D341Med (cell line): ENCODE measurements at regions not wholly inside any gene's neighbourhood (a gene's known extent, or its start where the extent isn't known, plus 50 kb on each side); places are given as distances from the start of the nearest gene placed in this dataset.

ENCODE experiments used
- DNase-seq: peaks from one replicate; pipeline ENCODE4 v3.0.0; 2012; ENCODE audit warnings: low spot score

DNA sequence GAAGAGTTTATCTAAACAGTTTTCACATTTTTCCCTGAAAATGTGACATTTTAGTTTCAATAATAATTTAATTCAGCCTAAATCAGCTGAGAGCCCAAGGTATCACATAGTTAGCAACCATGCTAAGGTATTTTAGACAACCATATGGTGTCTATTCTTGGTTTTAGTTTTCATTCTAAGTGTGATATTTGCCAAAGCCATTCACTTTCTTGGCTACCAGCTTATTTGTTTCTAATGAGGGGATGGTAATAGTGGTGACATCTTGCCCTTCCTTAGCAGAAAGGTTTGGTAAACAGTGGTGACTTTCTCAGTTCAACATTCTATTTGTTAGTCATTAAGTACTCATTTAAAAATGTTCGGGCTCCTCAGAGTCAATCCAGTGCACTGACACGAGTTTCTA is 854.9 kb upstream of the HTR2C start:
- DNase-seq: no peak

DNA sequence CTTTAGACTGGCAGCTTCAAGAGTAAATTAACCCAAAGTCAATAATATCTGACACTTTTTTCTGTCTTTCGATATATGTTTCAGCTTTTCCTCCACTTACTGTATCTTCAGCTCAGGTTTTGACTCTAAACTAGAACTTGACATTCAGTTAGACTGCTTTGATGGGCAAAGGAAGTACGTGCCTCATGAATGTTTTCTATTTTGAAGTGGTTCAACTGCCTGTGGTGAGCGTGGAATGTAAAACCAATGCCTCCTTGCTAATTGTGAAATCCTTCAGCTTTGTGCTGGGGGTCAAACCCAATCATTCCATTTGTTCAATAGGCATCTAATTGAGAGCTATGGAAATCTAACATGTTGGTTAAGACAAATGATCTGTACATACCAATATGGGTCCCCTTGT is 857.0 kb upstream of the HTR2C start:
- DNase-seq: no peak

DNA sequence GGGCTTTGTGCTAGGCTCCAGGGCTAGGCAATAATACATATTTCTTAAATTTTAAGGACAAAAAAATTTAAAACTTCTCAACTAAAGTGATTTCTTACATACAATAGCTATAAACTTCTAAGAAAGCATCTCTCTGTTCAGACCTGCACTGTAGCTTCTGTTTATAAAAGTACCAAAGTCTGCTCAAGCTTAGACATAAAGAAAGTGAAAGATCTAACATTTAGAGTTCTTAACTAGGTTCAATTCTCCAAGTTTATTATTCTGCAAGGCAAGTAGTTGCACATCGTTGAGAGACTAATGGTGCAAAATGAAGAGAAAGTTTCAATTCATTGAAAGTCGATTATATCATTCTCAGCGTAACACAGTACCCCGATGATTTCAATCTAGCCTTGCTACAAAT is 857.4 kb upstream of the HTR2C start:
- no peak for DNase-seq

DNA sequence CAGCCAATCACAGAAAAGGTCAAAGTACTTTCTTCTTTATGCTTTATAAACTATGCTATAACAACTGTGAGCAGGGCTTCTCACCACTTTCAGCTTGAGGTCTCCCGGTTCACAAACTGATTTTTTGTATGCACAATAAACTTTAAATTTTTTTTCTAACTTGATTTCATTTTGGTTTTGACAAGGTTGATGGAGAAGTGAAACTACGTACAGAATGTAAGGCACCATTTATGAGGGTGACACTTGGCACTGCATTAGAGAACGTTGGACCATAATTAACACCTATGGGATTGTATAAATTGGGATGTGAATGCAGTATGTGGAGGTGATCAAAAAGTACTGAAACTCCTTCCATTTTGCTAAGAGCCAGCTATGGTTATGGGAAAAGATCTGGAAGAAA is 857.9 kb upstream of the HTR2C start:
- no peak for DNase-seq

DNA sequence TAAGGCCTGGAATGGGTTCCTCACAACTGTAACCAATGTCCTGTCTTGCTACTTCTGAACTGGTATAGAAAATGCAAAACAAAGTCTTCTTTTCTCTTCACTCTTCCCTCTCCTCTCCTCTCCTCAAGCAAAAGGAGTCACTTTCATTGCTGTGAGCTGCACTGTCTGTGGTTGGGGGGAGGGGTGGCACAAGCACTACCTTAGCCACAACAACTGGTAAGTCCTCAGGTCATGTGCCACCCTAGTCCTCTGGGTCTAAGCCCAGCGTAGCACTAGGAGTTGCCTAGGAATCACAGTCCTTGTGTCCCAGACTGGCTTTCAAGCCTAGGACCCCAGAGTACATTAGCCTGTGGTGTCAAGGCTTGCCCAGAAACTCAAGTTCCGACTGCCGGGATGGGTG is 859.3 kb upstream of the AMOT start:
- no peak for DNase-seq

- DNase-seq: no peak
Measured at GRCh38 chrX:113675278-113675677, 834.6 kb upstream of the AMOT start.

DNA sequence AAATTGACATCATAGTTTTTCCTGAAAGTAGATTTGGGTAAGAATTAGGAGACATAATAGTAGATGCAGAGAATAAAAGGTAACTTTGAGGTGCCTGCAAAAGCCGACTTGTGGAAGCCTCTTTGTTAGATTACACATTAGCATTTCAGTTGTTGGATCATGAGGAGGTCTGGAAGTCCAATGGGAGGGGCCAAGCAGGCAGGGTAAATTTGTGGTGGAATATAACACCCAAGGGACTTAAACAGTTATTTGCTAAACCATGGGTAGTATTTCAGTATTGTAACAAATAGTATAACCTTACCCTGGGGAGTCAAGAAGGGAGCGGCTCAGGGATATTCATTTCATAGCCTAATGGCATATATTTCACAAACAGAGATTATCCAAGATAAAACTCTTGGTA is 810.7 kb upstream of the AMOT start:
- no peak for DNase-seq

GRCh38 chrX:113644426-113644825 is 803.8 kb upstream of the AMOT start:
- no peak for DNase-seq

DNA sequence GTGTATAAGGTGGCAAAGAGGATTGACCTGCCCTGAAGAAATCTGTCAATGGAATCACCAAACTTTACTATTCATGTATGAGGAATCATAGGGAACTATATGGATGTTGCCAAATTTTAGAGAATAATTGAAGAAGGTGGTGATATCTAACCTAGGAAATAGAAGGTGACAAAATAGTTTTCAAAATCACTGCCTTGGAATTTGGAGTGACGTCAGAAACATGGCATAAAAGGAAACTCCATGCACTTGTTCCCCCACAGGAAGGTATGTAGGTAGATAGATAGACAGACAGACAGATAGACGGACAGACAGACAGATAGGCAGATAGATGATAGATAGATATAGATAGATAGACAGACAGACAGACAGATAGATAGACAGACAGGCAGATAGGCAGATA is 793.9 kb upstream of the AMOT start:
- no peak for DNase-seq

DNA sequence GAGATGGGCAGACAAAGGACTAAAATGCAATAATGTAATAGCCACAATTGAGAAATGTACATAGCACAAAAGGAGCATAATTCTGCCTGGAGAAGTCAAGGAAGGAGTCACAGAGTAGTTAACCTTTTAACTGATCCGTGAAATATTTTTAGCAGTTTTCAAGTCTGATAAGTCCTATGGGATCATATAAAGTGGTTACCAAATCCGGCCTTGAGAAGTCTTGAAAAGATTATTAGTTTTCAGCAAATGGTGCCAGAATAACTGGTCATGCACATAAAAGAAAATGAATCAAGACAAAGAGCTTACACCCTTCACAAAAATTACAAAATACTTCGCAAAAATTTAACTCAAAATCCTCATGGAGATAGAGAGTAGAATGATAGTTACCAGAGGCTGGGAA is 788.7 kb upstream of the AMOT start:
- DNase-seq: no peak

DNA sequence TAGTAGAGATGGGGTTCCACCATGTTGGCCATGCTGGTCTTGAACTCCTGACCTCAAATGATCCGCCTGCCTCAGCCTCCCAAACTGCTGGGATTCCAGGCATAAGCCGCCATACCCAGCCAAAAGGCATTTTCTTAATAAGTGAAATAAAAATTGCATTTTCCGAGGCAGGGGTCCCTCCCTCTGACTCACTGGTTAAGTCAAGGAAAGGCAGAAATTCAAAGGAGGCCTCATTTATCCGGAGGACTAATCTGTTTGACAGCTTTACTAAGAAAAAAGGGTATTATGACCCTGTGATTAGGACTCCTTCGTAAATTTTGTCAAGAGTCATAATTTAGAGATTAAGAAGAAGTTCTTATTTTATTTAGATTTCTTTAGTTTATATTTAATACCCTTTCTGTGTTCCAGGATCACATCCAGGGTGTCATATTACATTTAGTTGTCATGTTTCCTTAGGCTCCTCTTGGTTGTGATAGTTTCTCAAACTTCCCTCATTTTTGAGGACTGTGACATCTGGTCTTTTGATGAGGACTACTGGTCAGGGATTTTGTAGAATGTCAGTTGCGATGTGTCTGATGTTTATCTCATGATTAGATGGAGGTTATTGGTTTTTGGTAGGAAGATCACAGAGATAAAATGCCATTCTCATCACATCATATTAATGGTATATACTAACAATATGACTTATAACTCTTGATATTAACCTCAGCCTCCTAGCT is 753.7 kb upstream of the AMOT start:
- DNase-seq: no peak

DNA sequence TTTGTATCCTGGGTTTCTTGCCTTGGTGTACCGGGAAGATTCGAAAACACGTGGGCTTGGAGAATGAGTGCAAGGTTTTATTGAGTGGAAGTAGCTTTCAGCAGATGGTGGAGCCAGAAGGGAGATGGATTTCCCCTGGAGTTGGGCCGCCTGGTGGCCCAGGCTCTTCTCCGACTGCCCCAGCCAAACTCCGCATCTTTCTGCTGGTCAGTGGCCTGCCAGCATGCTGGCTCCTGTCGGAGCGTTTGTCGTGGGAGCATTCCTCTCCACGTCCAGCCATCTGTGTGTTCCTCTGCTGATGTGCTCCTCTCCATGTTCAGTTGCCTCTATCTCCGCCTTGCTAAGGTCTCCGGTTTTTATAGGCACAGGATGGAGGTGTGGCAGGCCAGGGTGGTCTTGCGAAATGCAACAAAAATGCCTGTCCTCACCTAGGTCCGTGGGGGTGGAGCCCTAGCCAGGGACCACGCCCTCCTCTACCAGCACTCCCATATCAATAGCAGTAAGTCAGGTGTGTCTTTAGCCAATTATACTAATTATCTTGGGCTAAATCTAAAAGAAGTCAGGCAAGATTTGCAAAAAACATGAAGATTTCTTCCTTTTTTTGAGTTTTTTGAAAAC is 745.8 kb upstream of the AMOT start:
- no peak for DNase-seq

GRCh38 chrX:113580486-113580885 is 739.9 kb upstream of the AMOT start:
- no peak for DNase-seq

DNA sequence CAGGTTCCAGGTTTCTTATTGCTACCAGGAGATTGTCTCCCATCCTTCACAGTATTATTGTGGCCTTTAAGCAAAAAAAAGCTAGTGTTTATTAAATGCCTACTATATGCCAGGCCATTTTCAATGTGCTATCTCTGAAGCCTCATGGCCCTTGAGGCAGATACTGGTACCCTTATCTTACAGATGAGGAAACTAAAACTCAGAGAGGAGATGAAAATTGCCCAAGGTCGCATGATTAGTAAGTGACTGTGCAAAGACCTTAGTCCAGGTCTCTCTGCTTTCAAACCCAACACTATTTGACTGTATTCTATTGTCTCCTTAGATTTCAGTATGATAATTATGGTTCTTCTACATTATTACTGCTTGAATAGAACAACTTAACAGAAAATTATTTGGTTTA is 717.9 kb upstream of the AMOT start:
- DNase-seq: no peak

DNA sequence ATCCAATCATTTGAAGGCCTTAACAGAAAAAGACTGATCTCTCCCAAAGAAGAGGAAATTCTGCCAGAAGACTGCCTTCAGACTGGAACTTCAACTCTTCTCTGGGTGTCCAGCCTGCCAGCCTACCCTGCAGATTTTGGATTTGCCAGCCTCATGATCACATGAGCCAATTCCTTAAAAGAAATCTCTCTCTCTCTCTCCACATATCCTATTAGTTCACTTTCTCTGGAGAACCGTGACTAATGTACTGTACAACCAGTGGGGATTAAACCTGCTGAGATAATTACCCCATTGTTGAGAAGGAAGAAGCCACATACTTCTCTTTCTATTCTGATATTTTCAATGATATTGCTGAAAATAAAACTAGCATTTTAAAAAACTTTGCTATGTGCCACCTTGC is 711.3 kb upstream of the AMOT start:
- DNase-seq: no peak

DNA sequence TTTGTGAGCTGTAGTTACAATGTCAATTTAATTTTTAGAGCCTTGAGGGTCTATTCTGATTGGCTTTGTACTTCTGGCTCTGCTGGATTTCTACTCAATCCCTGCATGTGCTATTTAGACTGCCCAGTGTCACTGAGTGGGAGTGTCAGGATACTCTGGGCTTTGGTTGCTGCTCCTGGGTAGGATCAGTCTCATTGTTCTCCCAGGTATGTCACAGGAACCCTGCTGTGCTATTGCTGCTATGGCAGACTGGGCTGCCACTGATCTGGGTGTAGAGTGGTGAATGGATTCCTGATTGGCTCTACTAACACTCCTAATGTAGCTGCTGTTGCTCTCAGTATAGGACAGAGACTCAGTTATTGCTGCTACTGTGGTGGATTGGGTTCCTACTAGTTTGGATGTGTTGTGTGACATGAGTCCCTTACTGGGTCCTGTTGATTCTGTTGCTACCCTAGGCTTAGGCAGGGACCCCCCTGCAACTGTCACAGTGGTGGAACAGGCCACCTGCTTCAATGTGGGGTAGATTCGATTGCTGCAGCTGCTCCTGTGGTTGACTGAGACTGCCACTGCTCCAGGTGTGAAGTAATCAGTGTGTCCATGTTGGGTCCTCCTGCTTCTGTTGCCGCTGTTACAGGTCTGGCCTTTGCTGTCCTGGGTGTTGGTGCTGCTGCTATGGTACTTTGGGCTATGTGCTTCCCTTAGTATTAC is 707.8 kb upstream of the AMOT start:
- DNase-seq: no peak

DNA sequence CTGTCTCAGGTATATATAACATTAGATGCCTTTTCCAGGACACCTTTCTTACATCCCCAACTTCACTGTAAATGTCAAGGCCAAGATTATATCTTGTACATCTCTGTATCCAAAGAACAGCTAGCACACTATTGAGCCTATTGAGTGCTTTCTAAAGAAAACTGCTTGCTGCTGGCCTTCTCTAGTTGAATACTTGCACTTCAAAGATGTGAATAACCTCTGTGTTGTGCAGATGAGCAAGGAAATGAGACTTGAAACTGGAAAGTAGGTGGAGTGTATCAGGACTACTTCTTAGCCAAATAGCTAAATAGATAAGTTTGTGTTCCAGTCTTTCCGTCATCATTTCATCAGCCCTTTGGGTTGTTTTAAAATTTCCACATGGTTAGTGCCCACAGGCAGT is 704.4 kb upstream of the AMOT start:
- DNase-seq: no peak

- no peak for DNase-seq
Measured at GRCh38 chrX:113539599-113540356, 699.1 kb upstream of the AMOT start.

DNA sequence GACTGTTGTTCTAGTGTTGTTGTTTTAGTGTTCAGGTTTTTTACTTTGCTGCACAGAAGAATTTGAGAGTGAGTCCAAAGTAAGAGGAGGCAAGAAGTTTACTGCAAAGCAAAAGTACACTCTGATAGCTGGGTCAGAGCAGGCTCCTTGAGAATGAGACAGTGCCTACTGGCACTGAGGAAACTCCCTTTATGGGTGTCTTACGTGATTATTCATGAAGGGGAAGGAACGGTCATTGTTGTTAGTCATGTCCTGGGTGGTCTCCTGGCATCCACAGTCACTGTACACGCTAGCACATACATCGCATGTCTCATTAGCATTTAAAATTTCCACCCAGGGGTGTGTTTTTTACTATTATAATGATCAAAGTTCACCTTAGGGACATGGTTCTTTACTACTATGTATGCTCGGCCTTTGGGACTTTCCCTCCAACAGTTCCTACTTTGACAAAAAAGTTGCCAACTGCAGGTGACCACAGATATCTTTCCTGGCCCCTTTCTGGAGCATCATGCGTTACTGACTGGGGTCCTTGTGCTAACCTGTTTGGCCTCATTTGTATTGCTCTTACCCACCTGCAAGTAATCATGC is 688.9 kb upstream of the AMOT start:
- DNase-seq: no peak

- DNase-seq: no peak
Measured at GRCh38 chrX:113522814-113523213, 682.2 kb upstream of the AMOT start.

DNA sequence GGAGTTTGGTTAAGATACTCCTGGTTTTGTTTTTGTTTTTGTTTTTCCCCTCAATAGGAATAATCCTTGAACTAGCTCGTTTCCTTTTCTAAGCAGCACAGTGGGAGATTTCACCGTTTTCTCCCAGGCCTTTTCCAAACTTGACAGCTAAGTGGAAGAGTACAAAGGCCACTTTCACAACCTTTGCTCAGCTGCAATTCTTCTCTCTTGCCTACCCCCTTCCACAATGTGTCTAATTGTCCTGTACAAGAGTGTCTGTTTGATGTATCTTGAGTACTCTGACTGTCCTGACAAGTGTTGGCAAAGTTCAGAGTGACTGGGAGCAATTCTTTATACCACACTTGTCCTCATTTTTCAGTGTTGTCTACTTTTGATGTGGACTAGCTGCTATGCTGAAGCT is 674.3 kb upstream of the AMOT start:
- no peak for DNase-seq

DNA sequence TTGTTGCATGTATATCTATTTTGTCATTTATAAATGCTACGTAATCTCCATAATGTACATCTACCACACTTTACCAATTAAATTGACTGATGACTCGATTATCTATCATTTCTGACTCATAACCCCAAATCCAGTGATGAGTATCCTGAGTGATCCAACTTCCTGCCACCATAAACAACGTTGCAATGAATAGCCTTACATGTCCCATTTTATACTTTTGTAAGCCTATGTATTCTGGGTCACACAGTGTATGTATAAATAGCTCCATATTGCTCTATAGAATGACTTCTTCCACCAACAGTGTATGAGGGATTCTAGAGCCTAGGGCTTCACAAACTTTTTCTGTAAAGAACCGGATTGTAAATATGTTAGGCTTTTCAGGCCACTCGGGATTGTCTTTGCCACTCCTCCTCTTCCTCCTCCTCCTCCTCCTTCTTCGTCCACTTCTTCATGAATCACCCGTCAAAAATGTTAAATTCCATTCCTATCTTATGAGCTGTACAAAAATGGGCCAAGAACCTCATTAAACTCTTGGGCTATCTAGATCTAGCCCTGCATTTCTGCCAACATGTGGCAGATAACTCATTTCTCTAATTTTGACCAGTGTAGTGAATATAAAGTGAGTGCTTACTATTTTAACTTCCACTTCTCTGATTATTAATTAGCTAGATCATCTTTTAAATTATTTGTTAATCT is 672.2 kb upstream of the AMOT start:
- DNase-seq: no peak
